ENCODE measurements at regions not wholly inside any gene's neighbourhood (a gene's known extent, or its start where the extent isn't known, plus 50 kb on each side); places are given as distances from the start of the nearest gene placed in this dataset.

- no peak for DNase-seq
Measured at GRCh38 chr3:104606812-104607211, 759.9 kb upstream of the ALCAM start.

GRCh38 chr3:104610730-104611652, 755.7 kb upstream of the ALCAM start:
- DNase-seq, result no peak

DNA sequence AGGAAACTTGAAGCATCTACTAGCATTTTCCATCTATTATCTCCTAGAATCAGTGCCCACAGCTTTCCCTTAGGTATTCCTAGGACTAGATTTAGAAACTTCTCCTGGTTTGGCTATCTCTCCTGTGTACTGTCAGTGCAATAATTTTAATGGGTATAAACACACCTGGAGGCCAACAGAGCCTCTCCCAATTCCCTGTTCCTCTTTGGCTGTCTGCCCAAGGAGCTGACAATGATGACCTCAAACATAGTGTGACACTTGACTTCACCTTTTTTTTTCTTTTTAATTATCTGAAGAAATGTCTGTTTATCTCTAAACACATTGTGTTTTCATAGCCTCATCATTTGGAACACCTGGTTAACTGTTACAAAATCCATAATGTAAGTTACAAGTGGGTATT, 754.5 kb upstream of the ALCAM start:
- DNase-seq, result no peak

DNA sequence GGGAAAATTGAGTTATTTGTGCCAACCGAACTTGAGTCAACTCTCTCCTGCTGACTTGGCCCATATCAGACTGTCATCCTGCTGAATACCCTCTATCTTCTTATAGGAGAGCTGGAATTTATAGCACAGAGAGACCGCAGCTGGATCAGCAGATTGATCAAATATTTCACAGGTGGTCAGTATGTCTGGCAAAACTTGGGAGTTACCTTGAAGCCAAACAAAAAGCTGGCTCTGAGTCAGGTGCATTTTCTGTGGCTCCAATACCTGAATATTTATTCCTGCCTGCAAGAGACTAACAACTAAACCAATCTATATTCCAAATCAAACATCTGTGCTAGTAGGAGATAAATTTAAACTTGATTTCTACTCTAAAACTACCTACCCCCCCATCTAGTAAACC, 752.1 kb upstream of the ALCAM start:
- no peak for DNase-seq

DNA sequence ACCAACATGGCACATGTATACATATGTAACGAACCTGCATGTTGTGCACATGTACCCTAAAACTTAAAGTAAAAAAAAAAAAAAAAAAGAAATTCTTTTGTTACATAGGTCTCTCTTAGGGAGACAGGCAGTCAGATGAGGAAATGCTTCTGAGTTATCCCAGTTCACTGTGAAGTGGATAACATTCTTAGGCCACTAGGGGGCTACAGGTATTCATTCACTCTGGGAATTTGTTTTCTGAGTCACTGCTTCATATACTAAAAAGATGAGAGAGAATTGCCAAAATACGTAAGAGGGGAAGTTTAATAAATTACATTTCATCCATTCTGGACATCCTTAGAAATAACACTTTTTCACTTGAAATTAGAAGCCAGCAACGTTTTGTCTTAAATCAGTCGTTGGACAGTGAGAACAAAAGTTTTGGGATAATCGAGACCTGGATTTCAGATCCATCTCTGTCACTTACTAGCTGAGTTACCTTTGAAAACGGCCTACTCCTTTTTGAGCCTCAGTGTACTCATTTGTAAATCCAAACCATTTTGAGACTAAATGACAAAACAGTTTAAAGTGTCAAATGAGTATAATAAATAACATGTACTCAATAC, 738.4 kb upstream of the ALCAM start:
- no peak for DNase-seq

GRCh38 chr3:104629038-104629437, 737.7 kb upstream of the ALCAM start:
- DNase-seq, result no peak

DNA sequence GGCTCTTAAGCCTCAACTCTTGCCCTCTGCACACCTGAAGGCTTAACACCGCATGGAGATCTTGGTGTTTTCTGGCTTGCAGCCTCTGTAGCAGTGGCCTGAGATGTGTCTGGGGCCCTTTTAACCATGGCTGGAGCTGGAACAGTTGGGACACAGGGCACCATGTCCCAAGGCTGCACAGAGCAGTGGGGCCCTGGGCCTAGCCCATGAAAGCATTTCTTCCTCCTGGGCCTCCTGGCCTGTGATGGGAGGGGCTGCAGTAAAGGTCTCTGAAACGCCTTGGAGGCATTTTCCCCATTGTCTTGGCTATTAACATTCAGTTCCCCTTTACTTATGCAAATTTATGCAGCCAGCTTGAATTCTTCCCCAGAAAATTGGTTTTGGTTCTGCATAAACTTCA, 735.5 kb upstream of the ALCAM start:
- DNase-seq, result no peak

DNA sequence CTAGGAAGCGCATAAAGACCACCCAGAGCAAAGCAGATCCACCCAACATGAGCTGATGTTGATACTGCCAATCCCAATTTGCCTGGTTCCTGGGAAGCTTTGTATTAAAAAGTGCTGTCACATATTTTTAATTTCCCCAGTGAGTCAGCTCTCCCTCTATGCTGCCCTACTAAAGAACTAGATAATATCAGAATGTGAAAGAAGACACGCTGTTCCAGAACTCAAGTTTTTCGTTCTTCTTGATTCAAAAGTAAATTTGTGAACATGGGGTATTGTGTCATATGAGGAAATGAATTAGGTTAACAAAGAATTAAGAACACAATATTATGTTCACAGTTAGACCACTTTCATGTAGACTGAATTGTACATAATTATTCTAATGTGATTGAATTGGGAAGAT, 734.2 kb upstream of the ALCAM start:
- no peak for DNase-seq

DNA sequence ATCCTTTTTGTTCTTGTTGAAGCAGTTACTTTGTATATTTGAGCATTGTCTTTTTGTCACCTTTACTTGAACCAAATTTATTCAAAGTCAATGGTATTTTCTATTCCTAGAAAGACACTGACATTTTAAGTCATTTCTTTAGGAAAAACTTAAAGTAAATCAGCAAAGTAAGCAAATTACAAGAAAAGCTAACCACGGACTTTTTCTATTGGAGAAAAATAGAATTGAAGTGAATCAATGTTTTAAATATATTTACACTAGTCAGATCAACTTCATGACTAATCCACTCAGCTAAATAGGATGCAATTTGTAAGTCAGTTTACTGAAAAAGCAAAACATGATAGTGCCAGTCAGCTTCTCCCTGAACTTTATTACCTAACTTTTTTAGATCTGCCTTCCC, 733.8 kb upstream of the ALCAM start:
- no peak for DNase-seq

DNA sequence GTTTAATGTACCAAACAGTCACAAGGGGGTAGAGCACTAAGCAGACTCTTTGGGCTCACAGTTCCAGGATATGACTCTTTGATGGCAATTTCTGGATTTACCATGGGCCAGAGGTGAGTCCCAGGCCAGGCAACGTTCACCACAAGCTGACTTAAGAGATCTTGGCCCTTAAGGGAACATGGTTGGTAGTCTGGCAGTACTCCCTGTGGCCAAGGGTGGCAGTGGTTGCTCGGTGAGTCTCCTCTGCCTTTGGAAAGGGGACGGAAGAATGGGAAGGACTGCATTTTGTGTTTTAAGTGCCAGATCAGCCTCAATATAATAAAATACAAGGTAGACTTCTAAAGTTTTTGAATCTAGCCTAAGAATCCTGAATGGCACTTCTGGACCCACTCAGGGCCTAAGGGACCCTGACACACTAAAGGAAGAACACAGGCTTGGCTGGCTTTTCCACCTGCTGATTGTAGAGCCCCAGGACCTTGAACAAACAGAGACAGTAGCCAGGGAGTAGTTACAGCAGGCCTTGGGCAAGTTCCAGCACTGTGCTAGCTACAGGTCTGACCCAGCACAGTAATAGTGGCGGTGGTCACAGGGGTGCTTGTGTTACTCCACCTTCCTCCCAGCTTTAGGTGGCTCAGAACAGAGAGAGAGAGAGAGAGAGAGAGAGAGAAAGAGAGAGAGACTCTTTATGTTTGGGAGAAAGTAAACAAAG, 730.7 kb upstream of the ALCAM start:
- DNase-seq, result no peak

GRCh38 chr3:104642827-104643226, 723.9 kb upstream of the ALCAM start:
- no peak for DNase-seq

DNA sequence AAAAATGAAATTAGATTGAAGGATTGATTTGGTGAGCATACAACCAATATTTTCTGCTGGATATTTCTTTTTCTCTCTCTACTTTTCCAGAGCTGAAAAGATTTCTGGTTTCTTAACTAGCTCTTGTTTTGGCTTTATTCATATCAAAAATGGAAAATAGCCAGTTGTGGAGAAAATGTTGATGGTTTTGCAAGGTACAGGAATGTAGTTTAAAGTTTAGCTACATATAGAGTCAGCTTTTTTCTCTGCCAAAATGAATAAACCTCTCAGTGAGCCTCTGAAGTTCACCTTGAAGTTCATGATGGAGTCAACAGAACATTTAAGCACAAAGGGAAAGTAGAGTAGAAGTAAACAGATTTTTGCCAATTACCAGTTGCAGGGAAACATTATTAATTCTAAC, 720.5 kb upstream of the ALCAM start:
- DNase-seq, result no peak

DNA sequence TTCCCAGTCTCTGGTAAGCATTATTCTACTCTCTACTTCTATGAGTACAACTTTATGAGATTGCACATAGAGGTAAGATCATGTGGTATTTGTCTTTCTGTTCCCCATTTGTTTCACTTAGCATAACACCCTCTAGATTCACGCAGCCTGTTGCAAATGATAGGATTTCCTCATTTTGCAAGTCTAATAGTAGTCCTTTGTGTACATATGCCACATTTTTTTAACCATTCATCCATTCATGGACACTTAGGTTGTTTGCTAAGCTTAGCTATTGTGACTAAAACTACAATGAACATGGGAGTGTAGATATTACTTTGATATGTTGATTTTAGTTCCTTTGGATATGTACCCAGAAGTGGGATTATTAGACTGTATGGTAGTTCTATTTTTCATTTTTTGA, 717.9 kb upstream of the ALCAM start:
- DNase-seq, result no peak

- no peak for DNase-seq
Measured at GRCh38 chr3:104669083-104669482, 697.6 kb upstream of the ALCAM start.

DNA sequence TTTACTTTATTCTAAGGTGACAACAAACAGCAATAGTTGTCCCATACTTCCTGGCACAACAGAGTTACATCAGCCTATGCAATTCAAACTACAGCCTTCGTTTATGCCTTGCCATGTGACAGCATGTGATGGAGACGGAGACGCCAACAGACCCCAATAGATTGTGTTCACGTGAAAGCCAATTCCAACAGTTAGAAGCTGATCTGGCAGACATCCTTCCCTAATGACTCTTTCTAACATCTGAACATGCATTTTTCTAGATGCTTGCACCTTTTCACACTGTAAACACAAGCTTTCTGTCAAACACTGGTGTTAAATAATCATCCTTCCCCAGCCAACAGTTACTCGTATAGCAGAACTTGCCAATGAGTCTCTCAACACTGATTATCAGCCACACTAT, 694.4 kb upstream of the ALCAM start:
- DNase-seq, result no peak

DNA sequence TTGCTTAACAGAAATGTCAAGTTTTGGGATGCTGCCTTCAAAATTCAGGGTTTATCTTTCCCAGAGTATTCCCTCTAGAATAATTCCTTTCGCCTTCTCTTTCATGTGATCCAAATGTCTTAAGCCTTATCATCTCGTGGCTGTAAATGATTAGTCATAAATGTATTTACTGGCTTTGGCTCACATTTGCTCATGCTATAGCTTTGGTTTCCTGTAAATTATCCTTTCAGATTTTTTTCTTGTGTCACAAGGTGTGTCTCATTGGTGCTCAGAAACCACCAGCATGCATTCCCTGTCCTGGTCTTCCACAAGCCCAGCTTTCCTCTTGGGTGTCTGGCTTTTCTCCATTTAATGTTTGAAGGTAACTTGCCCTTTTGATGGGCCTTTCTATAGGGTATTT, 692.7 kb upstream of the ALCAM start:
- no peak for DNase-seq

DNA sequence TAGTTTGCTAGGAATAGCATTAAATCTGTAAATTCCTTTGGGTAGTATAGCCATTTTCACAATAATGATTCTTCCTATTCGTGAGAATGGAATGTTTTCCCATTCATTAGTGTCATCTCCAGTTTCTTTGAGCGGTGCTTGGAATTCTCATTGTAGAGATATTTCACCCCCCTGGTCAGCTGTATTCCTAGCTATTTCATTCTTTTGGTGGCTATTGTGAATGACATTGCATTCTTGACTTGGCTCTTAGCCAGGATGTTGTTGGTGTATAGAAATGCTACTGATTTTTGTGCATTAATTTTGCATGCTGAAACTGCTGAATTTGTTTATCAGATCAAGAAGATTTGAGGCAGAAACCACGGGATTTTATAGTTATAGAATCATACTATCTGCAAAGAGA, 690.5 kb upstream of the ALCAM start:
- DNase-seq, result no peak

DNA sequence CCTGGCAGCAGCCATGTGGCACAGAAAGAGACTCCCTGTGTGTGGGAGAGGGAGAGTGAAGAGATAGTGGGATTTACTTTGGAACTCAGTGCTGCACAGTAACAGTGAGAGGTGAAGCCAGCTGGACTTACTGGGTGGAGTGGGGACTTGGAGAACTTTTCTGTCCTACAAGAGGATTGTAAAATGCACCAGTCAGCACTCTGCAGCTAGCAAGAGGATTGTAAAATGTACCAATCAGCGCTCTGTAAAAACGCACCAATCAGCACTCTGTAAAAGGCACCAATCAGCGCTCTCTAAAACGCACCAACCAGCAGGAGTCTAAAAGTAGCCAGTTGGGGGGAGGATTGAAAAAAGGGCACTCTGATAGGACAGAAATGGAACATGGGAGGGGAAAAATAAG, 688.8 kb upstream of the ALCAM start:
- DNase-seq, result no peak

DNA sequence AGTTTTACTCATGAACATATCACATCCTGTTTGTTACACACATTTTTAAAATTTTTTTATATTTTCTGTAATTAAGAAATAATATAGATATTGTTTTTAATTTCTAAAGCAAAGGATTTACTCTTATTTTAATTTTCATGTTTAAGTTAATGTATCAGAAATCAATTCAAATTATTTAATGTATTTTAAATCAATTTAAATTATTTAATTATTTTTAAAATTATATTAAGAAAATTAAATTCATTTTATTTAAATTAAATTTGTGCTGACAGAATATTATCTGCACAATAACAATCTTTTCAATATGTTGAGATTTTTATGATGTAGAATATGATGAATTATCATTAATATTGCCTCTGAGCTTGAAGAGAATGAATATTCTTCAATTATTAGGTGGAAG, 681.2 kb upstream of the ALCAM start:
- no peak for DNase-seq

DNA sequence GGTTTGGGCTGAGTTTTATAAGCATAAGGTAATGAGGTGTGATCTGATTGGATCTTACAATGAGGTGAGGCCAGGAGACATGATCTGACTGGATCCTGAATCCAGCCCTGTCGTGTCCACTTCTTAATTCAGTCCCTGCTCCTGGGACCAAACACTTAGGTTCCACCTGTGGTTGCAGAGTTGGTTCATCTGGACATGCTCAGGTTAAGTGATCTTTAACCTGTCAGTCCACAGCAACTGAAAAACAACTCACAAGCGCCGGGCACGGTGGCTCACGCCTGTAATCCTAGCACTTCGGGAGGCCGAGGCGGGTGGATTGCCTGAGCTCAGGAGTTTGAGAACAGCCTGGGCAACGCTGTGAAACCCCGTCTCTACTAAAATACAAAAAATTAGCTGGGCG, 679.3 kb upstream of the ALCAM start:
- no peak for DNase-seq

DNA sequence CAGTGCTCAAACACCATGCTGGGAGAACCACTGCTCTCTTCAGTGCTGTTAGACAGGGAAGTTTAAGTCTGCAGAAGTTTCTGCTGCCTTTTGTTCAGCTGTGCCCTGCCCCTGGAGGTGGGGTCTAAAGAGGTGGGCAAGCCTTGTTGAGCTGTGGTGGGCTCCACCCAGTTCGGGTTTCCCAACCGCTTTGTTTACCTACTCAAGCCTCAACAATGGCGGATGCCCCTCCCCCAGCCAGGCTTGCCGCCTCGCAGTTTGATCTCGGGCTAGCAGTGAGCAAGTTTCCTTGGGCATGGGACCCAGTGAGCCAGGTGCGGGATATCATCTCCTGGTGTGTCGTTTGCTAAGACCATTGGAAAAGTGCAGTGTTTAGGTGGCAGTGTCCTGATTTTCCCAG, 670.2 kb upstream of the ALCAM start:
- no peak for DNase-seq

GRCh38 chr3:104711406-104711805, 655.3 kb upstream of the ALCAM start:
- DNase-seq, result peak; percentile 43

- DNase-seq, result no peak
Measured at GRCh38 chr3:104715972-104716371, 650.7 kb upstream of the ALCAM start.

DNA sequence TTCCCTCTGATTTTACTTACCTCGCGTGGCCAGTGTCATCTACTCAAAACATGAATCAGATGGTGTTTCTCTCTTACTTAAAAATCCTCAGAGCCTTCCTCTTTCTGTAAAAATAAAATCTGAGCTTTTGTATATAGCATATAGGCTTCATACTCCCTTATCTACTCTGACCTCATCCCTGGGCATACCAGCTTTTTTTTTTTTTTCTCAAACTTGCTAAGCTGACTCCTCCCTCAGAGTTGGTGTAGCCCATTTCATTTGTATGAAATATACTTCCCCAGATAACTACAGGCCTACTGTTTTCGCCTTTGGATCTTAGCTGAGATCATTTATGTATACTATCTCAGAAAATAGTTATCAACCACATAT, 648.9 kb upstream of the ALCAM start:
- DNase-seq, result no peak

Data from NCI-H1436 (cell line).